Activated T-cell treated with anti-CD3 and anti-CD28 coated beads for 48 hours (primary cell): ENCODE measurements at regions not wholly inside any gene's neighbourhood (a gene's known extent, or its start where the extent isn't known, plus 50 kb on each side); places are given as distances from the start of the nearest gene placed in this dataset.
"Not testable (repeated sequence)": the region's sequence is repeated elsewhere in the genome, so short reads cannot be mapped to it uniquely, and the experiment has no call there.

Source experiments
- DNase-seq: peaks from one replicate; pipeline ENCODE4 v3.0.0-alpha.2; 2020; ENCODE audit warnings: low read depth

GRCh38 chr7:121620206-121620605, 224.1 kb upstream of the FAM3C start:
- DNase-seq = no peak

- no peak for DNase-seq
Observed at GRCh38 chr7:121618182-121618581, 222.1 kb upstream of the FAM3C start.

GRCh38 chr7:121610243-121610642, 214.1 kb upstream of the FAM3C start:
- no peak for DNase-seq

- no peak for DNase-seq
Observed at GRCh38 chr7:121609208-121609607, 213.1 kb upstream of the FAM3C start.

GRCh38 chr7:121608785-121609184, 212.7 kb upstream of the FAM3C start:
- DNase-seq = no peak

GRCh38 chr7:121608183-121608582, 212.1 kb upstream of the FAM3C start:
- not testable (repeated sequence) for DNase-seq

- no peak for DNase-seq
Observed at GRCh38 chr7:121605317-121605680, 209.2 kb upstream of the FAM3C start.

GRCh38 chr7:121604627-121605316, 208.7 kb upstream of the FAM3C start:
- DNase-seq = no peak

- no peak for DNase-seq
Observed at GRCh38 chr7:121603886-121604285, 207.8 kb upstream of the FAM3C start.

- no peak for DNase-seq
Observed at GRCh38 chr7:121599887-121600286, 203.8 kb upstream of the FAM3C start.

GRCh38 chr7:121595758-121596696, 199.9 kb upstream of the FAM3C start:
- no peak for DNase-seq

- no peak for DNase-seq
Observed at GRCh38 chr7:121591926-121592325, 195.8 kb upstream of the FAM3C start.

GRCh38 chr7:121587435-121587834, 191.3 kb upstream of the FAM3C start:
- no peak for DNase-seq

- DNase-seq = no peak
Observed at GRCh38 chr7:121582258-121582657, 186.2 kb upstream of the FAM3C start.

GRCh38 chr7:121579639-121580038, 183.5 kb upstream of the FAM3C start:
- no peak for DNase-seq

- no peak for DNase-seq
Observed at GRCh38 chr7:121578669-121579068, 182.6 kb upstream of the FAM3C start.

- no peak for DNase-seq
Observed at GRCh38 chr7:121576148-121576917, 180.2 kb upstream of the FAM3C start.

- no peak for DNase-seq
Observed at GRCh38 chr7:121575194-121575765, 179.2 kb upstream of the FAM3C start.

- DNase-seq = no peak
Observed at GRCh38 chr7:121574109-121574508, 178.0 kb upstream of the FAM3C start.

- DNase-seq = no peak
Observed at GRCh38 chr7:121572615-121573014, 176.5 kb upstream of the FAM3C start.

- no peak for DNase-seq
Observed at GRCh38 chr7:121570365-121570764, 174.3 kb upstream of the FAM3C start.

- DNase-seq = no peak
Observed at GRCh38 chr7:121563177-121563576, 167.1 kb upstream of the FAM3C start.
